Keratinocyte (primary cell): ENCODE measurements at regions not wholly inside any gene's neighbourhood (a gene's known extent, or its start where the extent isn't known, plus 50 kb on each side); places are given as distances from the start of the nearest gene placed in this dataset.

Experiments used
- DNase-seq: peaks from one replicate; pipeline ENCODE4 v3.0.0-alpha.2; 2011; ENCODE audit warnings: low read depth, missing footprints, low spot score
- FAIRE-seq: peaks from 2 replicates; lab custom pipeline; 2011; peaks lifted over from hg19 to GRCh38; lab: Jason Lieb, UNC
- H2AFZ ChIP-seq: 2 replicates; pipeline ENCODE4 v1.6.0; 2012; ENCODE audit warnings: low read length, control low read depth, inconsistent platforms; ENCODE audit not compliant: control insufficient read depth
- H3K27ac ChIP-seq: 2 replicates; pipeline ENCODE4 v1.5.1; 2011; ENCODE audit warnings: low read length; ENCODE audit not compliant: control insufficient read depth, insufficient read depth
- H3K27me3 ChIP-seq: 3 replicates; pipeline ENCODE4 v1.6.0; 2011; ENCODE audit warnings: low read length; ENCODE audit not compliant: control insufficient read depth, insufficient read depth; ENCODE audit errors: extremely low read depth
- H3K36me3 ChIP-seq, 2 experiments: 2 replicates in 1 of 2; 3 replicates in 1 of 2; pipeline ENCODE4 v1.5.1; 2011; ENCODE audit warnings: low read length in 2 of 2, mild to moderate bottlenecking in 1 of 2; ENCODE audit not compliant: control insufficient read depth in 2 of 2, insufficient read depth in 2 of 2; ENCODE audit errors: extremely low read depth in 1 of 2
- H3K4me1 ChIP-seq: 3 replicates; pipeline ENCODE4 v1.5.1; 2011; ENCODE audit warnings: low read length; ENCODE audit not compliant: control insufficient read depth, insufficient read depth; ENCODE audit errors: extremely low read depth
- H3K4me2 ChIP-seq: 3 replicates; pipeline ENCODE4 v1.6.0; 2011; ENCODE audit warnings: low read depth, low read length; ENCODE audit not compliant: control insufficient read depth, insufficient read depth; ENCODE audit errors: extremely low read depth
- H3K4me3 ChIP-seq, 3 experiments: fragments of 200-600 bp in 1 of 3; sonication (generic) in 1 of 3; 2 replicates in 2 of 3; 3 replicates in 1 of 3; pipeline ENCODE4 v1.5.1; 2011 to 2016; ENCODE audit warnings: low read length in 3 of 3, mild to moderate bottlenecking in 3 of 3, control low read depth in 2 of 3, inconsistent platforms in 1 of 3, low read depth in 1 of 3, mixed read lengths in 1 of 3, mixed run types in 1 of 3, moderate library complexity in 1 of 3; ENCODE audit not compliant: control insufficient read depth in 2 of 3, insufficient read depth in 2 of 3; ENCODE audit errors: extremely low read depth in 1 of 3
- H3K79me2 ChIP-seq: 2 replicates; pipeline ENCODE4 v1.6.0; 2012; ENCODE audit warnings: low read length; ENCODE audit not compliant: control insufficient read depth, insufficient read depth
- H3K9ac ChIP-seq: 3 replicates; pipeline ENCODE4 v1.6.0; 2011; ENCODE audit warnings: low read length; ENCODE audit not compliant: control insufficient read depth, insufficient read depth; ENCODE audit errors: extremely low read depth
- H3K9me1 ChIP-seq: 3 replicates; pipeline ENCODE4 v1.6.0; 2011; ENCODE audit warnings: low read length; ENCODE audit not compliant: control insufficient read depth, insufficient read depth; ENCODE audit errors: extremely low read depth
- H3K9me3 ChIP-seq: 2 replicates; pipeline ENCODE4 v1.5.1; 2012; ENCODE audit warnings: low read depth, low read length; ENCODE audit not compliant: control insufficient read depth
- H4K20me1 ChIP-seq: 3 replicates; pipeline ENCODE4 v1.6.0; 2011; ENCODE audit warnings: low read length; ENCODE audit not compliant: control insufficient read depth, insufficient read depth; ENCODE audit errors: extremely low read depth
- EZH2 ChIP-seq: IDR thresholded peaks from one replicate; pipeline ENCODE4 v1.6.1; 2012; ENCODE audit warnings: inconsistent platforms, mild to moderate bottlenecking, low read length, moderate library complexity
- dilution Hi-C: fragments of 300-500 bp; cut with MboI; formaldehyde crosslinking; loops from one replicate; pipeline ENCODE4 v1.7.0; 2020; ENCODE audit warnings: low sequenced_read_pairs; ENCODE audit not compliant: extremely low pct_ligation_motif_present
- TF ChIP-seq, protein P1 (sequence below), 3 experiments: IDR thresholded peaks in 1 of 3; conservative IDR thresholded peaks in 1 of 3; optimal IDR thresholded peaks in 1 of 3; 2 replicates in 2 of 3; 3 replicates in 1 of 3; pipeline versions ENCODE3 to v1.5.1; 2011; ENCODE audit warnings: low read length in 3 of 3, mild to moderate bottlenecking in 3 of 3, moderate library complexity in 2 of 3, control low read depth in 1 of 3, inconsistent platforms in 1 of 3; ENCODE audit not compliant: insufficient read depth in 2 of 3; ENCODE audit errors: extremely low read depth in 1 of 3

DNA sequence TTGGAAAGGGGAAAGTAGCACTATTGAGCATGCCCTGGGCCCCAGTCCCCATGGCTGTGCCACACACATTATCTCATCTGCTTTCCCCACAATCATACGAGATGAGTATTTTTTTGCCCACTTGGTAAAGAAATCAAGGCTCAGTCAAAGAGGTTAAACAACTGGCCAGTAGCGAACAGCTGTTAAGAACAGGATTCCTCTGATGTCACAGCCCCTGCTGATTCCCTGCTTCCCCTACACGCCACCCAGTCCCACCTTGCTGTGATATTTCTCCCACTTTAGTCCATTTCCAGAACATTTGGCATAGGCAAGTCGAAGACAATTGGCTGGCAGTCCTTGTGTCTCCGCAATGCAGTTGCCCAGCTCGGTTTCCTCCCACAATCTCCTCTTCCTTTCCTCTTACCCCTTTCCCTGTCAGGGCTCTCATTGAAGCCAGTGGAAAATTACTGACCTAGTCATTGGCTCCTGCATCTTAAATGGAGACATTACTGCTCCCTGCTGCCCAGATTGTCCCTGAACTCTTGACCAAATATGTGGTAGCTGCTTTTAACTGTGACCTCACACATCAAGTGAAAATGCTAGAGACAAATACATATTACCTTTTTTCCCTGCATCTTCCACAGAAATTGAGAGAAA lies 56.5 kb upstream of the EEPD1 start:
- dilution Hi-C loops, result no loop called here
- TF ChIP-seq, protein P1, sequence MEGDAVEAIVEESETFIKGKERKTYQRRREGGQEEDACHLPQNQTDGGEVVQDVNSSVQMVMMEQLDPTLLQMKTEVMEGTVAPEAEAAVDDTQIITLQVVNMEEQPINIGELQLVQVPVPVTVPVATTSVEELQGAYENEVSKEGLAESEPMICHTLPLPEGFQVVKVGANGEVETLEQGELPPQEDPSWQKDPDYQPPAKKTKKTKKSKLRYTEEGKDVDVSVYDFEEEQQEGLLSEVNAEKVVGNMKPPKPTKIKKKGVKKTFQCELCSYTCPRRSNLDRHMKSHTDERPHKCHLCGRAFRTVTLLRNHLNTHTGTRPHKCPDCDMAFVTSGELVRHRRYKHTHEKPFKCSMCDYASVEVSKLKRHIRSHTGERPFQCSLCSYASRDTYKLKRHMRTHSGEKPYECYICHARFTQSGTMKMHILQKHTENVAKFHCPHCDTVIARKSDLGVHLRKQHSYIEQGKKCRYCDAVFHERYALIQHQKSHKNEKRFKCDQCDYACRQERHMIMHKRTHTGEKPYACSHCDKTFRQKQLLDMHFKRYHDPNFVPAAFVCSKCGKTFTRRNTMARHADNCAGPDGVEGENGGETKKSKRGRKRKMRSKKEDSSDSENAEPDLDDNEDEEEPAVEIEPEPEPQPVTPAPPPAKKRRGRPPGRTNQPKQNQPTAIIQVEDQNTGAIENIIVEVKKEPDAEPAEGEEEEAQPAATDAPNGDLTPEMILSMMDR (optimal IDR thresholded peaks at IDR 0.05 in 1 of 3, IDR thresholded peaks at IDR 0.05 in 1 of 3, conservative IDR thresholded peaks at IDR 0.05 in 1 of 3; ENCODE audit: extremely low read depth in 1 of 3, insufficient read depth in 2 of 3, low read length in 3 of 3), result no peak
- TF ChIP-seq EZH2, result no peak
- no peak for FAIRE-seq
- Histone ChIP-seq H3K4me2 (no peak overlapping the region), H3K4me3 (no peak overlapping the region), H3K9ac (no peak overlapping the region), H2AFZ (no peak overlapping the region), H3K36me3 (no peaks in the 10 kb centered on the region), H3K79me2 (no peaks in the 10 kb centered on the region), H3K9me1 (no peaks in the 10 kb centered on the region), H3K27me3 (no peaks in the 10 kb centered on the region), H3K4me1 (no peaks in the 10 kb centered on the region), H3K27ac (no peak overlapping the region), H4K20me1 (no peaks in the 10 kb centered on the region), H3K9me3 (no peaks in the 10 kb centered on the region)
- no peak for DNase-seq

DNA sequence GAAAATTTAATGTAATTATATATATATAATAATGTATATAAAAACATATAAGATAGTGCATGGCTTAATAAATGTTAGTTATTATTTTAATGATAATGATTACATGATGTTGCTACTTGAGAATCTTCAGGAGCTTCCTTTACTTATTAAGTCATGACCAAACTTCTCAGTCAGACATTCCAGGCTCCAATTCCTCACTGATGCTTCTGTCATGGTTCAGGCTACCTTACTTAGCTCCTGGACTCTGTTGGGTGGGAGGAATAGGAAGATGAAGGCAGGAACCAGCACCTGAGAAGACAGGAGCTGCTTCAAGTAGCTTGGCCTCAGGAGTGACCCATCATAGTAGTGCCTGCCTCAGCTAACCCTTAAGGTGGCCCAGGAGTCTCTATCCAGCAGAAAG lies 55.0 kb upstream of the EEPD1 start:
- DNase-seq, result no peak

More for the DNA sequence above, 55.0 kb upstream of the EEPD1 start:
- no peaks in the 10 kb centered on the region for H4K20me1 ChIP-seq
- H3K4me1 ChIP-seq, result no peaks in the 10 kb centered on the region
- no peaks in the 10 kb centered on the region for H3K36me3 ChIP-seq
- TF ChIP-seq EZH2, result no peak
- TF ChIP-seq, protein P1 (optimal IDR thresholded peaks at IDR 0.05 in 1 of 3, IDR thresholded peaks at IDR 0.05 in 1 of 3, conservative IDR thresholded peaks at IDR 0.05 in 1 of 3; ENCODE audit: extremely low read depth in 1 of 3, insufficient read depth in 2 of 3, low read length in 3 of 3), result no peak
- H3K27me3 ChIP-seq, result no peaks in the 10 kb centered on the region
- H3K4me2 ChIP-seq, result no peak overlapping the region
- dilution Hi-C loops, result no loop called here
- no peak overlapping the region for H2AFZ ChIP-seq
- no peaks in the 10 kb centered on the region for H3K9me3 ChIP-seq
- H3K4me3 ChIP-seq, result no peak overlapping the region
- H3K79me2 ChIP-seq, result no peaks in the 10 kb centered on the region
- no peaks in the 10 kb centered on the region for H3K9me1 ChIP-seq
- no peak overlapping the region for H3K9ac ChIP-seq
- no peak overlapping the region for H3K27ac ChIP-seq
- FAIRE-seq, result no peak
